IPS-18a (cell line): ENCODE measurements at regions not wholly inside any gene's neighbourhood (a gene's known extent, or its start where the extent isn't known, plus 50 kb on each side); places are given as distances from the start of the nearest gene placed in this dataset.

Experiments used
- H3K27ac ChIP-seq: one replicate; pipeline ENCODE4 v1.5.1; 2013; ENCODE audit warnings: low read length
- H3K27me3 ChIP-seq: one replicate; pipeline ENCODE4 v1.6.1; 2013; ENCODE audit warnings: mild to moderate bottlenecking, low read length; ENCODE audit not compliant: control insufficient read depth, insufficient read depth
- H3K36me3 ChIP-seq: one replicate; pipeline ENCODE4 v1.6.1; 2013; ENCODE audit warnings: low read depth, low read length; ENCODE audit not compliant: control insufficient read depth
- H3K4me1 ChIP-seq: one replicate; pipeline ENCODE4 v1.6.1; 2013; ENCODE audit warnings: low read depth, low read length; ENCODE audit not compliant: control insufficient read depth
- H3K4me3 ChIP-seq: one replicate; pipeline ENCODE4 v1.5.1; 2013; ENCODE audit warnings: low read length
- H3K9ac ChIP-seq: one replicate; pipeline ENCODE4 v1.6.1; 2013; ENCODE audit warnings: mild to moderate bottlenecking, low read length, moderate library complexity
- H3K9me3 ChIP-seq: one replicate; pipeline ENCODE4 v1.6.1; 2013; ENCODE audit warnings: low read depth, low read length; ENCODE audit not compliant: control insufficient read depth

GRCh38 chrX:131709553-131709952, 165.7 kb downstream of the OR13H1 start:
- H3K4me3 ChIP-seq, result no peak overlapping the region
- H3K9me3 ChIP-seq, result peaks cover 40% of the 10 kb centered on the region
- H3K27me3 ChIP-seq, result no peaks in the 10 kb centered on the region
- H3K4me1 ChIP-seq, result no peaks in the 10 kb centered on the region
- H3K27ac ChIP-seq, result no peak overlapping the region
- peaks cover 18% of the 10 kb centered on the region for H3K36me3 ChIP-seq
- H3K9ac ChIP-seq, result no peak overlapping the region

- Histone ChIP-seq H3K4me3 (no peak overlapping the region), H3K36me3 (peaks cover 10% of the 10 kb centered on the region), H3K27ac (no peak overlapping the region), H3K9me3 (peaks cover 37% of the 10 kb centered on the region), H3K9ac (no peak overlapping the region), H3K27me3 (no peaks in the 10 kb centered on the region), H3K4me1 (no peaks in the 10 kb centered on the region)
These were observed 167.6 kb downstream of the OR13H1 start for GRCh38 chrX:131711478-131711867.

GRCh38 chrX:131723646-131724045, 179.8 kb downstream of the OR13H1 start:
- no peak overlapping the region for H3K4me3 ChIP-seq
- no peaks in the 10 kb centered on the region for H3K36me3 ChIP-seq
- no peaks in the 10 kb centered on the region for H3K27me3 ChIP-seq
- H3K4me1 ChIP-seq, result no peaks in the 10 kb centered on the region
- no peak overlapping the region for H3K9ac ChIP-seq
- no peak overlapping the region for H3K27ac ChIP-seq
- peaks cover 10% of the 10 kb centered on the region for H3K9me3 ChIP-seq

GRCh38 chrX:131724292-131724691, 180.4 kb downstream of the OR13H1 start:
- H3K27ac ChIP-seq, result no peak overlapping the region

GRCh38 chrX:131725001-131725654, 181.3 kb downstream of the OR13H1 start:
- no peak overlapping the region for H3K9ac ChIP-seq
- no peak overlapping the region for H3K27ac ChIP-seq
- H3K9me3 ChIP-seq, result peaks cover 10% of the 10 kb centered on the region
- no peaks in the 10 kb centered on the region for H3K4me1 ChIP-seq
- H3K27me3 ChIP-seq, result no peaks in the 10 kb centered on the region
- H3K36me3 ChIP-seq, result no peaks in the 10 kb centered on the region
- H3K4me3 ChIP-seq, result no peak overlapping the region

More at GRCh38 chrX:131724292-131724691, 180.4 kb downstream of the OR13H1 start:
- Histone ChIP-seq H3K9ac (no peak overlapping the region), H3K27me3 (no peaks in the 10 kb centered on the region), H3K36me3 (no peaks in the 10 kb centered on the region), H3K4me3 (no peak overlapping the region), H3K4me1 (no peaks in the 10 kb centered on the region), H3K9me3 (peaks cover 10% of the 10 kb centered on the region)

GRCh38 chrX:131727778-131728177, 183.9 kb downstream of the OR13H1 start:
- Histone ChIP-seq H3K9ac (no peak overlapping the region), H3K36me3 (no peaks in the 10 kb centered on the region), H3K27me3 (no peaks in the 10 kb centered on the region), H3K4me3 (no peak overlapping the region), H3K4me1 (no peaks in the 10 kb centered on the region), H3K27ac (no peak overlapping the region), H3K9me3 (peaks cover 19% of the 10 kb centered on the region)

GRCh38 chrX:131728295-131729145, 184.6 kb downstream of the OR13H1 start:
- no peaks in the 10 kb centered on the region for H3K27me3 ChIP-seq
- H3K9me3 ChIP-seq, result peaks cover 19% of the 10 kb centered on the region
- peaks cover 7% of the 10 kb centered on the region for H3K36me3 ChIP-seq
- H3K27ac ChIP-seq, result no peak overlapping the region
- no peak overlapping the region for H3K9ac ChIP-seq
- H3K4me3 ChIP-seq, result no peak overlapping the region
- H3K4me1 ChIP-seq, result no peaks in the 10 kb centered on the region

- Histone ChIP-seq H3K9ac (no peak overlapping the region), H3K9me3 (peaks cover 20% of the 10 kb centered on the region), H3K36me3 (peaks cover 13% of the 10 kb centered on the region), H3K4me1 (no peaks in the 10 kb centered on the region), H3K27ac (no peak overlapping the region), H3K27me3 (no peaks in the 10 kb centered on the region), H3K4me3 (no peak overlapping the region)
These were observed 185.4 kb downstream of the OR13H1 start for GRCh38 chrX:131729295-131729694.

GRCh38 chrX:131734621-131735020, 190.7 kb downstream of the OR13H1 start:
- Histone ChIP-seq H3K4me1 (no peaks in the 10 kb centered on the region), H3K36me3 (peaks cover 32% of the 10 kb centered on the region), H3K27ac (no peak overlapping the region), H3K27me3 (no peaks in the 10 kb centered on the region), H3K9ac (no peak overlapping the region), H3K4me3 (no peak overlapping the region), H3K9me3 (peaks cover 16% of the 10 kb centered on the region)

- H3K27ac ChIP-seq, result no peak overlapping the region
- H3K27me3 ChIP-seq, result no peaks in the 10 kb centered on the region
- no peak overlapping the region for H3K9ac ChIP-seq
- peaks cover 32% of the 10 kb centered on the region for H3K36me3 ChIP-seq
- no peak overlapping the region for H3K4me3 ChIP-seq
- H3K4me1 ChIP-seq, result no peaks in the 10 kb centered on the region
- peaks cover 16% of the 10 kb centered on the region for H3K9me3 ChIP-seq
These were observed 191.3 kb downstream of the OR13H1 start for GRCh38 chrX:131735127-131735526.

GRCh38 chrX:131739823-131740222, 195.9 kb downstream of the OR13H1 start:
- H3K9me3 ChIP-seq, result peaks cover under 1% of the 10 kb centered on the region
- H3K27me3 ChIP-seq, result no peaks in the 10 kb centered on the region
- no peak overlapping the region for H3K27ac ChIP-seq
- no peak overlapping the region for H3K4me3 ChIP-seq
- H3K9ac ChIP-seq, result no peak overlapping the region
- H3K4me1 ChIP-seq, result no peaks in the 10 kb centered on the region
- H3K36me3 ChIP-seq, result peaks cover 30% of the 10 kb centered on the region
